ENCODE measurements at regions not wholly inside any gene's neighbourhood (a gene's known extent, or its start where the extent isn't known, plus 50 kb on each side); places are given as distances from the start of the nearest gene placed in this dataset.
A peak's percentile ranks its signal among the peaks of the same experiment; 100 is the strongest.

DNA sequence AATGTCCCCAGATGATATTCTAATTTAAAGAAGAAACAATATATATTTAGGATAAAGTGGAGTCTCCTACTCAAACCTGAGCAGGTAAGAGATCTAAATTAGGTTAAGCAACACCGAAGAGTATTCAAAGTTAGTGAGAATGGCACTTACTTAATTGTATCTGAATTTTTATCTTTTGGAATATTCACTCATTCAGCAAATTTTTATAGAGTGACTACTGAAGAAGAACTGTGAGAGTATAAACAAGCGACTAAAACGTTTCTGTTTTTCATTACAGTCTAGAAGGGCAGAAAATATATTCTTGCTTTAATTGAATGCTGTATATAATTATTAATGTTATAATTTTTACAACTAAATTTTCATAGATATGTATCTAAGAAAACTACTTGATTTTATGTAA is 567.7 kb upstream of the TBL1XR1 start:
- H3K4me3 ChIP-seq: no peak overlapping the region
- intact Hi-C loops (cut with micrococcal nuclease): no loop called here

DNA sequence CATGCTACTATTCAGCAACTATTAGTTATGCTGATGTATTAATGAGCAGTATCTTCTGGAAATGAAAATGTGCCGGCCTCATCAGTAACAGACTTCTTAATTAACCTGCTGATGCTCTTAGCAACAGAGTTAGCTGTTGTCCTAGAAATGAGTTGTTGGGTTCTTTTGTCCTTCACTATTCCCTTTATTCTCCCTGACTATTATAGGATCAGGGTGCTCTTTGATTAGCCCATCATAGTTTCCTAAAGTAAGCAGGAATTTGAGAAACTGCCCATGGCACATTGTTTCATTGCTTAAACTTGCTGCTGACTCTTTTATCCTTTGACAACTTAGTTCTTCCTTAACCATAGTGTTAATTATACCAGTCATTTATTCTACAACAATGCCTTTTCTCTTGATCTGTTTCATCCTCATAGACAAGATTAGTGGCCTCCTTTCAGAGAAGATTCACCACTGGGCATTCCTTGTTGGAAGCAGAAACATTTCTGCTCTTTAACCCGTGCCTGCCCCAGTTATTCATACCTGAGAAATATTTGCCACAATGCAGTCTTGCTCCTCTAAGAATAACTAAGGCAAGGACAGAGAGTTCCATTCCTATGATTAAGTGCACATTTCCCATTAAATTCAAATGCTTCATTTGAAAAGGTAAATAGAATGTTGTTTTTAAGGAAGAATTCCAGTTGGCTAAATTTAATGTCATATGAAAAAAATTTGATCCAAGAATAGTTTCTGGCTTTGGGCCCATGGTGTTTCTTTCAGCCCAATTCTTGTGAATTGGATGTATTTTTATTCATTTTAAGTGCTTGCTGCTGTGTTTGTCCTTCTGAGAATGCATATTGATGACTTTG is 573.3 kb upstream of the TBL1XR1 start:
- Histone ChIP-seq H3K4me3 (no peak overlapping the region), H3K4me1 (peaks cover 40% of the 10 kb centered on the region), H3K9me3 (replicated peaks) (peaks cover 25% of the 10 kb centered on the region), H3K27ac (replicated peaks) (peak overlapping the region; percentile 43), H3K36me3 (no peaks in the 10 kb centered on the region), H3K27me3 (ENCODE audit: low read depth) (no peaks in the 10 kb centered on the region)
- TF ChIP-seq, protein P1, sequence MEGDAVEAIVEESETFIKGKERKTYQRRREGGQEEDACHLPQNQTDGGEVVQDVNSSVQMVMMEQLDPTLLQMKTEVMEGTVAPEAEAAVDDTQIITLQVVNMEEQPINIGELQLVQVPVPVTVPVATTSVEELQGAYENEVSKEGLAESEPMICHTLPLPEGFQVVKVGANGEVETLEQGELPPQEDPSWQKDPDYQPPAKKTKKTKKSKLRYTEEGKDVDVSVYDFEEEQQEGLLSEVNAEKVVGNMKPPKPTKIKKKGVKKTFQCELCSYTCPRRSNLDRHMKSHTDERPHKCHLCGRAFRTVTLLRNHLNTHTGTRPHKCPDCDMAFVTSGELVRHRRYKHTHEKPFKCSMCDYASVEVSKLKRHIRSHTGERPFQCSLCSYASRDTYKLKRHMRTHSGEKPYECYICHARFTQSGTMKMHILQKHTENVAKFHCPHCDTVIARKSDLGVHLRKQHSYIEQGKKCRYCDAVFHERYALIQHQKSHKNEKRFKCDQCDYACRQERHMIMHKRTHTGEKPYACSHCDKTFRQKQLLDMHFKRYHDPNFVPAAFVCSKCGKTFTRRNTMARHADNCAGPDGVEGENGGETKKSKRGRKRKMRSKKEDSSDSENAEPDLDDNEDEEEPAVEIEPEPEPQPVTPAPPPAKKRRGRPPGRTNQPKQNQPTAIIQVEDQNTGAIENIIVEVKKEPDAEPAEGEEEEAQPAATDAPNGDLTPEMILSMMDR (IDR thresholded peaks at IDR 0.05; ENCODE audit: borderline replicate concordance): no peak
- intact Hi-C loops (cut with micrococcal nuclease): no loop called here
- DNase-seq: no peak

More for the DNA sequence above, 567.7 kb upstream of the TBL1XR1 start:
- Histone ChIP-seq H3K4me1 (peaks cover 16% of the 10 kb centered on the region), H3K27ac (replicated peaks) (peak overlapping the region; percentile 73), H3K27me3 (ENCODE audit: low read depth) (no peaks in the 10 kb centered on the region), H3K9me3 (replicated peaks) (peaks cover 25% of the 10 kb centered on the region), H3K36me3 (no peaks in the 10 kb centered on the region)
- no peak for DNase-seq
- TF ChIP-seq, protein P1 (IDR thresholded peaks at IDR 0.05; ENCODE audit: borderline replicate concordance): no peak

DNA sequence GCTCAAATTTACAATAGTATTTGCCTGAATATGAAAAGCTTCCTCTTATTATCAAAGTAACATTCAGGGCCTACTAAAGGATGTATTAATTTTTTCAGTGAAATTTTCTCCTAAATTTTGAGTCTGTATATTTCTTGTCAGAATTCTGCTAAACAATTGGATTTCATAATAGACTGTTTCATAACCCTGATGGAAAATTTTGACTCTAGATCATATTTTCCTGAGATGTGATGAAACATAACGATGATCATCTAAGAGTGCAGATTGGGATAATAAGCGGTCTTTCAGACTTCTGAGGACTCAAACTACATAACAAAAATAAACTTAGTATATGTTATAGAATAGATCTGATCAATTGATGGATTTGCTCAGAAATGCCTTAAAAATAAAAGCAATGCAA is 574.5 kb upstream of the TBL1XR1 start:
- Histone ChIP-seq H3K9me3 (replicated peaks) (peaks cover 25% of the 10 kb centered on the region), H3K27me3 (ENCODE audit: low read depth) (no peaks in the 10 kb centered on the region), H3K27ac (replicated peaks) (peak overlapping the region; percentile 43), H3K4me1 (peaks cover 45% of the 10 kb centered on the region), H3K4me3 (no peak overlapping the region), H3K36me3 (no peaks in the 10 kb centered on the region)
- intact Hi-C loops (cut with micrococcal nuclease): no loop called here
- TF ChIP-seq, protein P1 (IDR thresholded peaks at IDR 0.05; ENCODE audit: borderline replicate concordance): no peak
- no peak for DNase-seq

DNA sequence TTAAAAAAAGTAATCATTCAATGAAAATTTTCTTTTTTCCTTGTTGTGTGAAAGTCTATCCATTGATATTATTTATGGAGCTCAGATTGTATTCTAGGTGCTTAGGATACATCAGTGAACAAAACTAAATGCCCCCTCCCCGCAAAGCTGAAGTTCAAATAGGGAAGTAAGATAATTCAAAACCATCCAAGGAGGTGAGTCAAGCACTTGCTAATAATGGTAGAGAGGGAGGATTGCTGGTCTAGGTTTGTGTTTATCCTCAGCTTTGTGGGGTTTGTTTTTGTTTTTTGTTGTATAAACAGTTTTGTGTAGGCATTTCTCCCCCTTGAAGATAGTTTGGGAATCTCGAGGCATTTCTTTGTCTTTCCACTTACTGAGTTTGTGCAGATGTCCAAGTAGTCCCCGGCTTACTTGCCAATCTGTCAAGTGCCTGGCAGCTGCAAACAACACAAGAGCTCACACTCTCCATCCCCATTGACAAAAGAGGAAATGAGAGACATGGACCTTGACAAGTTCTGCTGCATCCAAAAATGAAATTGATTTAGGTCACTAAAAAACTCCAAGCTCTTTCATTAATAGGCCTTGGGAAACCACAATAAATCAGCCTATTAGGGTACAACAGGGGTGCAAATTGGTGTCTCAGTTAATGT is 575.8 kb upstream of the TBL1XR1 start:
- Histone ChIP-seq H3K27me3 (ENCODE audit: low read depth) (no peaks in the 10 kb centered on the region), H3K4me3 (no peak overlapping the region), H3K27ac (replicated peaks) (no peak overlapping the region), H3K4me1 (peaks cover 51% of the 10 kb centered on the region), H3K36me3 (no peaks in the 10 kb centered on the region), H3K9me3 (replicated peaks) (peaks cover 19% of the 10 kb centered on the region)
- TF ChIP-seq, protein P1 (IDR thresholded peaks at IDR 0.05; ENCODE audit: borderline replicate concordance): no peak
- intact Hi-C loops (cut with micrococcal nuclease): no loop called here
- DNase-seq: peak; percentile 29

DNA sequence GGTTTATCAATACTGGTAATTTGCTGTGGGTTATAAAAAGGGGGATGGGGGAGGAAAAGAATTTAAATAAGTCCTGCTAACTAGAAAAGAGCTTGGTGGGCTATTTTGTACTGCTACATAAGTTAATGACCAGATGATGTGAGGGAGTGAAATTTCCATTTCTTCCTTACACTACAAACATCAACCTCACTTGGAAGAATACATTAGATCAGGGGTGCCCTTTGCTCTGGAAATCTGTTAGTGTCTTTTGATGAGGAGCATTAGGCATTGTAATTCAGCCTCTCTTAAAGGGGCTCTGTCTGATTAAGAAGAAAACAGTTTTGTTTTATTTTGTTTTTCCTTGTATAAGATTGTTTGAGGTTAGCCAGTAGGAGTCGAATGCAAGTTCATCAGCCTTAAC is 576.4 kb upstream of the TBL1XR1 start:
- Histone ChIP-seq H3K4me3 (no peak overlapping the region), H3K27ac (replicated peaks) (no peak overlapping the region), H3K4me1 (peaks cover 58% of the 10 kb centered on the region), H3K36me3 (no peaks in the 10 kb centered on the region), H3K27me3 (ENCODE audit: low read depth) (no peaks in the 10 kb centered on the region), H3K9me3 (replicated peaks) (peaks cover 12% of the 10 kb centered on the region)
- no peak for DNase-seq
- TF ChIP-seq, protein P1 (IDR thresholded peaks at IDR 0.05; ENCODE audit: borderline replicate concordance): no peak
- intact Hi-C loops (cut with micrococcal nuclease): no loop called here

Data from left ventricle myocardium inferior (tissue), 1 donor.